ENCODE measurements at regions not wholly inside any gene's neighbourhood (a gene's known extent, or its start where the extent isn't known, plus 50 kb on each side); places are given as distances from the start of the nearest gene placed in this dataset.

GRCh38 chr12:93157279-93157678, 220.4 kb upstream of the NUDT4 start:
- in situ Hi-C loops (cut with MboI; ENCODE audit: low pct_unique_long_range_greater_than_20kb in 2 of 9, low sequenced_read_pairs in 9 of 9, unreplicated experiment in 9 of 9): no loop called here
- Histone ChIP-seq H3K27ac (no peak overlapping the region), H3K4me1 (replicated peaks in 1 of 2) (peaks cover 0 to 5% of the 10 kb centered on the region in 2 donors), H3K4me3 (no peak overlapping the region)
- WGBS, 10 experiments: 60 to 100% (median 85%) methylated on average over 1 of the region's 1 CpG; no CpG with 5 or more reads in 6 of the 10 experiments
- ATAC-seq (replicated peaks in 6 of 8): no peak

GRCh38 chr12:93158065-93158843, 219.5 kb upstream of the NUDT4 start:
- ATAC-seq (replicated peaks in 6 of 8): no peak
- 75 to 100% (median 100%) methylated on average over 1 to 4 of the region's 4 CpGs; no CpG with 5 or more reads in 1 of the 10 experiments for WGBS, 10 experiments
- in situ Hi-C loops (cut with MboI; ENCODE audit: low pct_unique_long_range_greater_than_20kb in 2 of 9, low sequenced_read_pairs in 9 of 9, unreplicated experiment in 9 of 9): no loop called here
- Histone ChIP-seq H3K4me1 (replicated peaks in 1 of 2) (peaks cover 0 to 5% of the 10 kb centered on the region in 2 donors), H3K27ac (no peak overlapping the region), H3K4me3 (no peak overlapping the region)

DNA sequence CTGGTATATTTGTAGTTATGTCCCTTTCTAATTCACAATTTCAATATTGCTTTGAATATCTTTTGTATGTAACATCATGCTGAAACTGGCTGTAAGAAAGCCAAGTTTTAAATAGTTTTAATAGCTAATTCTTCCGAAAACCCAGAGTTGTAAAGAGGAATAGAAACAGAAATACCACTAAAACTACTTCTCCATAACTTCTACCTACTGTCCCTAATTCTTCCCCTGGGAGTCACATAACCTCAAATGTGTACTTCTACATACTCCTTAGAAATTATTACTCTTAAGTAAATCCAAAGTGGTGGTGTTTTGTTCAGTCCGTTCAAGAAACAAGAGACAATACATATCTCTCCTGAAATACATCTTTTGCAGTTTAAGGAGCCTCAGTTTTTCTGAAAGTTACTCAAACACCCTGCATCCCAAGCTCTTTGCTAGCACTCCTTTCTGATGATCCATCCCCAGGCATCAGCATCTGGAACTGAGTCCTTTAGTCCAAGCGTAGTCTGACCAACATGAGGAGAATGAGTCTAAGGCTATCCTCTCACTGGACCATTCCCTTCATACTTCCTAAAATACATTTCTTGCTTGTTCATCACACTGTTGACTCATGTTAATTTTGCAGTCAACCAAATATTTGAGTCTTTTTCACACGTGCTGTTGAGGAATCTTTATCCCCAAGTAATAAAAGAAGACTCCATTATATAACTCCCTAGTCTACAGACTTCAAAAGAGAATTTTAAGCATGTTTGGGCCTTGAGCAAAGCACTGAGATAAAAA, 214.3 kb upstream of the NUDT4 start:
- in situ Hi-C loops (cut with MboI; ENCODE audit: low pct_unique_long_range_greater_than_20kb in 2 of 9, low sequenced_read_pairs in 9 of 9, unreplicated experiment in 9 of 9): no loop called here
- Histone ChIP-seq H3K4me3 (no peak overlapping the region), H3K27ac (no peak overlapping the region), H3K4me1 (replicated peaks in 1 of 2) (peaks cover 3 to 4% of the 10 kb centered on the region in 2 donors)
- WGBS, 10 experiments: 18 to 85% (median 62%) methylated on average over 1 to 4 of the region's 4 CpGs
- ATAC-seq (replicated peaks in 6 of 8): no peak

GRCh38 chr12:93164103-93164880, 213.4 kb upstream of the NUDT4 start:
- ATAC-seq (replicated peaks in 6 of 8): no peak
- 63 to 100% (median 91%) methylated on average over 2 to 4 of the region's 5 CpGs; no CpG with 5 or more reads in 2 of the 10 experiments for WGBS, 10 experiments
- H3K4me1 ChIP-seq (replicated peaks in 1 of 2): peaks cover 3 to 4% of the 10 kb centered on the region in 2 donors
- no peak overlapping the region for H3K4me3 ChIP-seq
- in situ Hi-C loops (cut with MboI; ENCODE audit: low pct_unique_long_range_greater_than_20kb in 2 of 9, low sequenced_read_pairs in 9 of 9, unreplicated experiment in 9 of 9): no loop called here
- H3K27ac ChIP-seq: no peak overlapping the region

DNA sequence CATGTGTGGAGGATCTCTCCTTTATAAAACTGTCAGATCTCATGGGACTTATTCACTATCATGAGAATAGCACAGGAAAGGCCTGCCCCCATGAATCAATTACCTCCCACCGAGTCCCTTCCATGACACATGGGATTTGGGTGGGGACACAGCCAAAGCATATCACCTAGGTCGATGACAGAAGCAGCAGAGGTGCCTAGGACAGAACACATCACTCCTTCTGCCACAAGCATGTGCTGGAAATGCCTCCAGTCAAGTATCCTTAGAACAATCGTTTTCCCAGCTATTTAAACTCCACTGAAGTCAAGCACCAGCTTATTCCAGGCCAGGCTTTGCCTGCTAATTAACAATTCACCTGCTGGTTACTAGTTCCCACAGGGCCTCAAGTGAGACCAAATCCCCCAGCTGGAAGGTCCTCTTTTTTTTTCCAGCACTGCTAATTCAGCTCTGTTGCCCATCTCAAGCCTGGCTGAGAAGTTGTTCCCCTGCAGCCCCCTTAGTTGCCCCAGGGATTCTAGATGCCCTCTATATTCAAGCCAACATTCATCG, 212.3 kb upstream of the NUDT4 start:
- H3K4me1 ChIP-seq (replicated peaks in 1 of 2): peaks cover 3 to 4% of the 10 kb centered on the region in 2 donors
- in situ Hi-C loops (cut with MboI; ENCODE audit: low pct_unique_long_range_greater_than_20kb in 2 of 9, low sequenced_read_pairs in 9 of 9, unreplicated experiment in 9 of 9): no loop called here
- no peak overlapping the region for H3K27ac ChIP-seq
- no peak overlapping the region for H3K4me3 ChIP-seq
- whole genome bisulfite sequencing, 10 experiments: 36 to 100% (median 80%) methylated on average over 1 to 4 of the region's 4 CpGs; no CpG with 5 or more reads in 1 of the 10 experiments
- ATAC-seq (replicated peaks in 6 of 8): no peak

GRCh38 chr12:93166541-93167307, 211.0 kb upstream of the NUDT4 start:
- peaks cover 3 to 4% of the 10 kb centered on the region in 2 donors for H3K4me1 ChIP-seq (replicated peaks in 1 of 2)
- 73 to 100% (median 94%) methylated on average over 1 to 7 of the region's 7 CpGs for WGBS, 10 experiments
- no peak overlapping the region for H3K27ac ChIP-seq
- ATAC-seq (replicated peaks in 6 of 8): no peak
- H3K4me3 ChIP-seq: no peak overlapping the region
- in situ Hi-C loops (cut with MboI; ENCODE audit: low pct_unique_long_range_greater_than_20kb in 2 of 9, low sequenced_read_pairs in 9 of 9, unreplicated experiment in 9 of 9): no loop called here

- 40 to 100% (median 100%) methylated on average over 1 to 2 of the region's 2 CpGs; no CpG with 5 or more reads in 1 of the 10 experiments for WGBS, 10 experiments
- peaks cover 3 to 4% of the 10 kb centered on the region in 2 donors for H3K4me1 ChIP-seq (replicated peaks in 1 of 2)
- no peak overlapping the region for H3K27ac ChIP-seq
- H3K4me3 ChIP-seq: no peak overlapping the region
- in situ Hi-C loops (cut with MboI; ENCODE audit: low pct_unique_long_range_greater_than_20kb in 2 of 9, low sequenced_read_pairs in 9 of 9, unreplicated experiment in 9 of 9): no loop called here
- ATAC-seq (replicated peaks in 6 of 8): no peak
These were observed 210.4 kb upstream of the NUDT4 start for GRCh38 chr12:93167331-93167730.

DNA sequence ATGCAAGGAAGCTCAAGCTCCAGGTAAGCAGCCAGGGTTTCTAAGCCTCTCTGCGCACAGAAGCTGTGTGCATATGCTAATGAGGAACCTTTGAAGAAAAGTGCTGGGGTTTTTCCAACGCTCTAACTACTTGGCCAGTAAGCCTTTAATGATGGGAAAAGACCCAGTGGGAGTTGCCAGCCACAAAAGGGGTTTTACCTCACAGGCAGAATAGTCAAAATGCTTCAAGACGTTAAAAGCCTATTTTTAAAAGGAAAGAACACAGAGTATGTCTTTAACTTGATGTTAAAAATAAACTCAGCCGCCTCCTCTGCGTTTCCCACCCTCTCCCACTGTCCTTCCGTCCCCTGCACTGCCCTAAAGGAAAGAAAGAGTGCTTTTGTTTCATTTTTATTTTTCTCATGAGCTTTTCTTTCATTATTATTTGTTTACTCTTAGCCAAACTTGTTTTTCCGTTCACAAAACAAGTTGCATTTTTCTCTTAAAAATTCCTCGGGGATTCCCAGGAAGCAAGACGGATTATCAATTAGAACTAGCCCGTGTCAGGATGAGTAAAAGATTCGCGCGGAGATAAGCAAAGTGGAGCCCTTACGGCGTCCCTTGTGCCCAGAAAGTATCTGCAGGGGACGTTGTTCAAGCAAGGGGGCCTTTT, 209.8 kb upstream of the NUDT4 start:
- no peak overlapping the region for H3K27ac ChIP-seq
- in situ Hi-C loops (cut with MboI; ENCODE audit: low pct_unique_long_range_greater_than_20kb in 2 of 9, low sequenced_read_pairs in 9 of 9, unreplicated experiment in 9 of 9): no loop called here
- WGBS, 10 experiments: 0 to 59% (median 25%) methylated on average over 2 to 16 of the region's 16 CpGs; no CpG with 5 or more reads in 1 of the 10 experiments

GRCh38 chr12:93168751-93169150, 209.0 kb upstream of the NUDT4 start:
- WGBS, 10 experiments: 82 to 100% (median 97%) methylated on average over 1 to 3 of the region's 3 CpGs
- in situ Hi-C loops (cut with MboI; ENCODE audit: low pct_unique_long_range_greater_than_20kb in 2 of 9, low sequenced_read_pairs in 9 of 9, unreplicated experiment in 9 of 9): no loop called here
- Histone ChIP-seq H3K27ac (no peak overlapping the region), H3K4me3 (no peak overlapping the region), H3K4me1 (replicated peaks in 1 of 2) (peaks cover 3 to 4% of the 10 kb centered on the region in 2 donors)
- no peak for ATAC-seq (replicated peaks in 6 of 8)

More for the DNA sequence above, 209.8 kb upstream of the NUDT4 start:
- ATAC-seq (replicated peaks in 6 of 8): peak in 4 of 8 experiments; percentile 28 to 74 (median 66)
- no peak overlapping the region for H3K4me3 ChIP-seq
- H3K4me1 ChIP-seq (replicated peaks in 1 of 2): peaks cover 3 to 4% of the 10 kb centered on the region in 2 donors

DNA sequence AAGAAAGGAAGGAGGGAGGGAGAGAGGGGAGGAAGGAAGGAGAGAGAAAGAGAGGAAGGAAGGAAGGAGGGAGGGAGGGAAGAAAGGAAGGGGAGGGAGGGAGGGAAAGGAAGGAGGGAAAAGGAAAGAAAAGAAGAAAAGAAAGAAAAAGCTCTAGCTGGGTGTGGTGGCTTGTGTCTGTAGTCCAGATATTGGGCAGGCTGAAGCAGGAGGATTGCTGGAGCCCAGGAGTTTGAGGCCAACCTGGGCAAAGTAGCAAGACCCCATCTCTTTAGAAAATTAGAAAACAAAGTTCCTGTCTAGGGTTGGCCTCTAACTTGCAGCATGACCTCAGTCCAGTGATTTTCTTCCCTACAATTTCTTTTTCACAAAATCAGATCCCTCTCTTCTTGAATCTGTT, 208.2 kb upstream of the NUDT4 start:
- H3K27ac ChIP-seq: no peak overlapping the region
- in situ Hi-C loops (cut with MboI; ENCODE audit: low pct_unique_long_range_greater_than_20kb in 2 of 9, low sequenced_read_pairs in 9 of 9, unreplicated experiment in 9 of 9): no loop called here
- no peak for ATAC-seq (replicated peaks in 6 of 8)
- H3K4me1 ChIP-seq (replicated peaks in 1 of 2): peaks cover 3 to 4% of the 10 kb centered on the region in 2 donors
- H3K4me3 ChIP-seq: no peak overlapping the region

DNA sequence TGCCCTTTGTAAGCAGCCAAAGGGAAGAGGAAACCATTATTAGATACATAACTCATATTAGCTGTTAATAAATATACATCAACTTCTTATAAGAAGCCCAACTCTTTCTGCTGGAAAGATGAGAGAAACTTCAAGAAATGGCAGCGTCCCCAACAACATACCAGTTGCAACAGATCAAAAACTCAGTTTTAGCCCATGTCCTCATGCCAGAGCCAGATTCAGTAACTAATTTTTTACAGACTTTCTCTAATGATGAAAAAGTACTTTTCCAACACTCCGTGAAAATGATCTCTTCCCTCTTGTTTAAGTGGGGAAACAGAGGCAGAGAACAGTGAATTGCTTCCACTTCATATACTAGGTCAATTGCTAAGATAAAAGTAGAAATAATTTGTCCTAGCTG, 206.8 kb upstream of the NUDT4 start:
- 17 to 100% (median 73%) methylated on average over 1 to 2 of the region's 2 CpGs; no CpG with 5 or more reads in 2 of the 10 experiments for WGBS, 10 experiments
- Histone ChIP-seq H3K4me1 (replicated peaks in 1 of 2) (peaks cover 3 to 4% of the 10 kb centered on the region in 2 donors), H3K4me3 (no peak overlapping the region), H3K27ac (no peak overlapping the region)
- in situ Hi-C loops (cut with MboI; ENCODE audit: low pct_unique_long_range_greater_than_20kb in 2 of 9, low sequenced_read_pairs in 9 of 9, unreplicated experiment in 9 of 9): no loop called here
- no peak for ATAC-seq (replicated peaks in 6 of 8)
